GM18907 (cell line): ENCODE measurements at regions not wholly inside any gene's neighbourhood (a gene's known extent, or its start where the extent isn't known, plus 50 kb on each side); places are given as distances from the start of the nearest gene placed in this dataset.

Experiments
- ATAC-seq: cut with Tn5 transposase; IDR thresholded peaks from one replicate; pipeline ENCODE4 v1.9.1; 2021; ENCODE audit warnings: mild to moderate bottlenecking, moderate library complexity; ENCODE audit not compliant: unreplicated experiment

GRCh38 chr6:156420172-156420993, 356.8 kb upstream of the ARID1B start:
- ATAC-seq: no peak

GRCh38 chr6:156419594-156419993, 357.6 kb upstream of the ARID1B start:
- no peak for ATAC-seq

- no peak for ATAC-seq
Measured at GRCh38 chr6:156418253-156418652, 358.9 kb upstream of the ARID1B start.

- no peak for ATAC-seq
Measured at GRCh38 chr6:156416391-156416790, 360.8 kb upstream of the ARID1B start.

- ATAC-seq: no peak
Measured at GRCh38 chr6:156413154-156413553, 364.0 kb upstream of the ARID1B start.

GRCh38 chr6:156410649-156411048, 366.5 kb upstream of the ARID1B start:
- no peak for ATAC-seq

- no peak for ATAC-seq
Measured at GRCh38 chr6:156408655-156409054, 368.5 kb upstream of the ARID1B start.

- ATAC-seq: no peak
Measured at GRCh38 chr6:156407334-156407733, 369.8 kb upstream of the ARID1B start.

GRCh38 chr6:156406688-156407087, 370.5 kb upstream of the ARID1B start:
- ATAC-seq: no peak

- no peak for ATAC-seq
Measured at GRCh38 chr6:156406099-156406498, 371.1 kb upstream of the ARID1B start.

GRCh38 chr6:156402628-156403027, 374.6 kb upstream of the ARID1B start:
- ATAC-seq: no peak

GRCh38 chr6:156402227-156402626, 375.0 kb upstream of the ARID1B start:
- ATAC-seq: no peak

GRCh38 chr6:156400487-156400886, 376.7 kb upstream of the ARID1B start:
- no peak for ATAC-seq

GRCh38 chr6:156398966-156399365, 378.2 kb upstream of the ARID1B start:
- no peak for ATAC-seq

- ATAC-seq: no peak
Measured at GRCh38 chr6:156398371-156398770, 378.8 kb upstream of the ARID1B start.

GRCh38 chr6:156396791-156397418, 380.3 kb upstream of the ARID1B start:
- no peak for ATAC-seq

GRCh38 chr6:156396068-156396771, 381.0 kb upstream of the ARID1B start:
- peak; percentile 59 for ATAC-seq

GRCh38 chr6:156395276-156395675, 381.9 kb upstream of the ARID1B start:
- no peak for ATAC-seq

GRCh38 chr6:156392648-156393047, 384.5 kb upstream of the ARID1B start:
- no peak for ATAC-seq

- no peak for ATAC-seq
Measured at GRCh38 chr6:156391977-156392376, 385.2 kb upstream of the ARID1B start.

GRCh38 chr6:156391061-156391672, 386.0 kb upstream of the ARID1B start:
- ATAC-seq: no peak
